GM21529 (cell line): ENCODE measurements at regions not wholly inside any gene's neighbourhood (a gene's known extent, or its start where the extent isn't known, plus 50 kb on each side); places are given as distances from the start of the nearest gene placed in this dataset.

Source experiments
- ATAC-seq: cut with Tn5 transposase; IDR thresholded peaks from one replicate; pipeline ENCODE4 v1.9.1; 2021; ENCODE audit not compliant: unreplicated experiment

DNA sequence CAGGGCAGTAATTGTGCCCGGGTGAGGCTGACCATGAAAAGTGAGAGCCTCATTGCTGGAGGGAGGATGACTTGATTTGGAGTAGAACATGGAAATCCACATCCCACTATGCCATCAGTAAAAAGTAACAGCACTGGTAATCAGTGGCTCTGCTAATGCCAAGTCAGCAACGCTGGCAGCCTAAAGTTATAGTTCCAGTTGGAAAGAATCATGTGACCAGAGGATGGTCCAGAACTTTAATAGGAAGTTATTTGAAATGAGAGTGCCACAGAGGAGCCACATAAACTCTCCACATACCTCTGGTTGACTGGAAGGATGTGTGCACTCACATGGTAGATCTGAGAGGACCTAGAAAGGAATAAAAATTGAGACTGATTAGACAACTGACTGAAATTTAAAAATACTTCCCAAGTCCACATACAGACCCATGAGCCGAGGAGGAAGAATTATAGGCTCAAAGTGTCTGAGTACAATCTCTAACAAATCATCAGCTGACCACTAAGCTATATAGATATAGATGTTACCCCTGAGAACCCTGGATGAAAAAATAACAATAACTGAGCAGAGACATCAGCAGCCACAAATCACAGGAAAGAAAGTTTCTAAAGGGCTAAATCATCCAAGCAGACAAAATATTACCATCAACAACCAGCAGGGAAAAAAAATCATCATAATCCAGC, 346.8 kb downstream of the STK39 start:
- ATAC-seq: no peak

DNA sequence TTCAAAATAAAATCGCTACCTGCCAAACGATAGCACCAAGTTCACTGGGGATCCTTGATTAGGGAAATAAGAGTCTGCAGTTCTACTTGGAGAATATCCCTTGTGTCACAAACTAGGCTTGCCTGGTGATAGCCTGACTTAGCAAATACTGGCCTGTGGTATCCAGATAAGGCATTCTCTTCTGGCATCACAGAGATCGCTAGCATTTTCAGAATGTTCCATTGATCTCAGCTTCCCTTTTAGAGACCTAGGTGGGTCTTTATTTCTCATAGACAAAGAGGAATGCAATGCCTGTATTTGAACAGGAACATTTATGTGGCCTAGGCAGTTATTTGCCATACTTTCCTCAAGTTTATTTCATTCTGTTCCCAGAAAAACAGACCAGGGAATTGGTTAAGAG, 349.1 kb downstream of the STK39 start:
- no peak for ATAC-seq

DNA sequence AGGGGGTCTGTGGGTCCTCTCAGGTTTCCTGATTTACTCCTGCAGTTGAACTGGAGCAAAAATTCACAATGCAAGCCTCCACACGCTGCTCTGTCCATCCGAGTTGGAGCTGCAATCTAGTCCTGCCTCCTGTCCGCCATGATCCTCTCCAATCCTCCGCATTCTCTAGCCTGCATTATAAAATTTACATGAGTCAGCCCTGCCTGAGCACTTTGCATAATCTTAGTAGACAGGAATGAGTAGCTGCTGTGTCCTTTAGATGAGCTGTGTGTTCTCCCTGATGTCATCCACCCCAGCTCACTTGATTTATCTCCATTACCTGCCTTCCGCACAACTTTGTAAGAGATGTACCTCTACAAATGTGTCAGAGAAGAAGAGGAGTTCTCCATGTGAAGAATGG, 355.6 kb downstream of the STK39 start:
- no peak for ATAC-seq

DNA sequence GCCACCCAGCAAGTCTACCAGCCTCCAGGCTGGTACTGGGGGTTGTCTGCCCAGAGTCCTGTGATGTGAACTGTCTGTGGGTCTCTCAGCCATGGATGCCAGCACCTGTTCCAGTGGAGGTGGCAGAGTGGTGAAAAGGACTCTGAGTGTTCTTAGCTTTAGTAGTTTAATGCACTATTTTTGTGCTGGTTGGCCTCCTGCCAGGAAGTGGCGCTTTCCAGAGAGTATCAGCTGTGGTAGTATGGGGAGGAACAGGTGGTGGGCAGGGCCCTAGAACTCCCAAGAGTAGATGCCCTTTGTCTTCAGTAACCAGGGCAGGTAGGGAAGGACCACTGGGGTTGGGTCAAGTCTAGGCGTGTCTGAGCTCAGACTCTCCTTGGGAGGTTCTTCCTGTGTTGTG, 356.7 kb downstream of the STK39 start:
- ATAC-seq: no peak

DNA sequence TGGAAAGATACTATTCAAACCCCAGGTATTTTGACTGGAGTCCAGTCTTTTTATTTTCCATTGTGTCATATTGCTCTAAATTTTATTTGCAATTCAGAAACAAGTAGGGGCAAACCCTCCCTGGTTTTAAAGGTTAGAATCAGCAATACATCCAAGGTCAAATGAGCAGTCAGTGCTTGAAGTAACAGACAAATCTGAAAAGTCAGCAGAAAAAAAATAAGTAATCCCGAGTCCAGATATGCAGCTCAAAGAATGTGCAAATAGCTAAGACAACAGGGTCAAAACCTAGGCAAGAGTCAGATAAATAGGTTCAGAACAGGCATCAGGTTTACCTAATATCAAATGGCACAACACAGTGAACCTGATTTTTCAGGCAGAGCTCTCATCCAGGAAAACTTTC, 367.0 kb downstream of the STK39 start:
- no peak for ATAC-seq

DNA sequence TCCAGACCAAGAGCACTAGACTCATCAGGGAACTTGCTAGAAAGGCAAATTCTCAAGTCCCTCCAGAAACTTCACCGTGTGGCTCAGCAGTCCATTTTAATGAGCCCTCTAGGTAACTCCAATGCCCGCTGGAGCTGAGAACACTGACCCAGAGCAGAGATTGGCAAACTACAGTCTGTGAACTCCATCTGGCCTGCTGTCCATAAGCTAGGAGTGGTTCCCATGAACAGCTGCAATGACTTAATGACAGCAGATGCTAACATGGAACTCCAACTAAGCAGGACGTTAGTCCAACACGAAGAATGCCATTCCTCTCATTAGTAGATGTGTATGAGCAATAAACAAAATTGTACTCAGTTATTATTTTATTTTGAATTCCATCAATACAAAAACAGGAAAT, 371.9 kb downstream of the STK39 start:
- no peak for ATAC-seq

DNA sequence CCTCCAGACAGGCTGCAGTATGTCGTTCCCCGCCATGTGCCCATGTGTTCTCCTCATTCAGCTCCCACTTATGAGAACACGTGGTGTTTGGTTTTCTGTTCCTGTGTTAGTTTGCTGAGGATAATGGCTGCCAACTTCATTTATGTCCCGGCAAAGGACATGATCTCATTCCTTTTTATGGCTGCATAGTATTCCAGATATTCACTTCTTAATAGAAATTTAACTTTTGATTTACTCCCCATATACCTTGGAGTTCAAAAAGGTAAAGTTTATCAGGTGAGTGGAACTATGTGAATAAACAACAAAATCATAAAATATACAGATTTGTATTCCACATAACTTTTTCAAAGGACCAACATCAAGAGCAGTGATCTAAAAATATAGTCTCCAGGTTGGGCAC, 372.6 kb downstream of the STK39 start:
- ATAC-seq: no peak

DNA sequence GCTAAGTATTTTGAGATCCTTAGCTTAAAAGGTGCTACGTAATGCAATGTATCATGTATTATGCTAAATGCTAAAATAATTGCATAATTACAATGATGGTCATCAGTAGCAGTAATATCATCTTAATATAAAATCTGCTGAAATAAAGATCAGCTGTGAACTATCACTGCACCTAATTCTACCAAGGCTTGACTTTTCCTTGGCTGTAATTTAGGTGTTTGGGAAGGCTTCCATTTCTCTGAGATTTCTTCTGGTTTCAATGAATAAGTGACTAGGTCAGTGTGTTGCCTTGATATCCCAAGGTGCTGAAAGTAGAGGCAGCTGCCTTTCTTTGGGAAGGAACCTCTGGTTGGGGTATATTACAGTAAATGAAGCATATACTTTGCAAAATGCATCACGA, 376.1 kb downstream of the STK39 start:
- ATAC-seq: no peak

DNA sequence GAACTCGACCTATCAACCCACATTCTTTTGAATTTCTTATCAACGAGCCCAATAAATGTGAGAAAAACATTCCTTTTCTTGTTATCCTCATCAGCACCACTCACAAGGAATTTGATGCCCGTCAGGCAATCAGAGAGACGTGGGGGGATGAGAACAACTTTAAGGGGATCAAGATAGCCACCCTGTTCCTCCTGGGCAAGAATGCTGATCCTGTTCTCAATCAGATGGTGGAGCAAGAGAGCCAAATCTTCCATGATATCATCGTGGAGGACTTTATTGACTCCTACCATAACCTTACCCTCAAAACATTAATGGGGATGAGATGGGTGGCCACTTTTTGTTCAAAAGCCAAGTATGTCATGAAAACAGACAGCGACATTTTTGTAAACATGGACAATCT, 378.2 kb downstream of the STK39 start:
- no peak for ATAC-seq

DNA sequence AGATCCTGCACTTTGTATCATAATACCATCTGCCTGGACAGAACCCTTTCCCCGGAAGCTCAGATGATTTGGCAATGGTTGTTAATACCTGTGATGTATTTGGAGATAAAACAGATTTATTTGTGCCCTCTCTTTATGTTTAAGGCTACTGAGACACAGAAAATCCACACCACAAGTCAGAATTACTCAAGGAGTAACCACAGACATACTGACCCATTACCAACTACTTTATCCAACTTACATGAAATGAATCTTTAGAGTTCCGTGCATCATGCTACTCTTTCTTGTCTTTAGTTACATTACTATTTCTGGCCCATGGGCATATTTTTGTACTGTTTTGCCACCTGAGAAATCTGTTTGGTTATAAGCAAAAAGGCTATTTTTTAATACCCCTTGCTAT, 384.0 kb downstream of the STK39 start:
- ATAC-seq: no peak

DNA sequence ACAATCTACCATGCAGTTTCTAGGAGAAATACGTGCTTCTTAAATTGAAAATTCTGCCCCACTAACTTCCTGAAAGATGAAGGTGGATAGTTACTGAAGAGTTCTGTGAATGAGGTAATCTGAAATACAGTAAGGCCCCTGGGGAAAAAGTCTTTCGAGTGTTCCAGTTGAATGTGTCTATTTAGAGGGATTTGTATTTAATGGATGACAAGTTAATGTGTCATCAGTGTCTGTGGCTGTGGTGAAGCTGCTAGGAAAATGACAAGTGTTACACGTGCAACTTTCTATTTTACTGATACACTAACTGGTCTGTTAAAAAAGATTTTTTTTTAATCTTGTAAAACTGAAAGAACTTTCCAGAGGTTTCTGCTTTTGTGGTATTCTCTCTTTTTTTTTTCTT, 384.6 kb downstream of the STK39 start:
- ATAC-seq: peak; percentile 73

DNA sequence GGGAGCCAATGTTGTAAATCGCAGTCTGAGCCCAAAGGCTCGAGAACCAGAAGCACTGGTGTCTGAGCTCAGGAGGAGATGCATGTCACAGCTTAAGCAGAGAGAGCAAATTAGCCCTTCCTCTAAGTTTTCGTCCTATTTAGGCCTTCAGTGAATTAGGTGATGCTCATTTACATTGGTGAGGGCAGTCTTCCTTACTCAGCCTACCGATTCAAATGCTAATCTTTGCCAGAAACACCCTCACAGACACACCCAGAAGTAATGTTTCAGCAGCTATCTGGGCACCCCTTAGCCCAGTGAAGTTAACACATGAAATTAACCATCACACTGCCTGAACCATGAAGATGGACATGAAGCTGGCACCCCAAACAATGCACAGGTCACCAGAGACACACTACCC, 385.1 kb downstream of the STK39 start:
- peak; percentile 3 for ATAC-seq

DNA sequence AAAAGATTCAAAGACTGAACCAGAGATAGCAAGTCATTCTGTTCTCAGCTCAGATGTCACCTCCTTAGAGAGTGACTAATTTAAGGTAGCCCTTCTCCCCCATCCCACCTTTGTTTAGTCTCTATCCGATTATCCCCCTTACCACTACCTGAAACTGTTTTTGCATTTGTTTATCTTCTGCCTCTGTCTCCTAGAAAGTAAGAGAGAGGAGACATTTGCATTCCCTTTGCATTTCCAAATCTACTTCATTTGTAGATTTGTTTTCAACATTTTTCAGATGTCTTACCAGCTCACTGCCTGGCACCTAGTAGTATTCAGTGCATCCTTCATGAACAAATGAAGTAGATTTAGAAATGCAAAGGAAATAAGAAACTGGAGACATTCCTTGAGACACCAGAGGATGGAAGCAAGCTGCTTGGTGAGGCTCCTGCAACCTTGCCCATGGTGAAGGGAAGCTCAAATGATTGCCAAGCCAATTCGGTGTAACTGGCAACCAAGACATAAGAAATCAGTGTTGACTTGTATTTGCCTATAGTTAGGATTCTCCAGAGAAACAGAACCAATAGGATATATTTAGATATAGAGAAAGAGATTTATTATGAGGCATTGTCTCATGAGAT, 385.7 kb downstream of the STK39 start:
- ATAC-seq: no peak

DNA sequence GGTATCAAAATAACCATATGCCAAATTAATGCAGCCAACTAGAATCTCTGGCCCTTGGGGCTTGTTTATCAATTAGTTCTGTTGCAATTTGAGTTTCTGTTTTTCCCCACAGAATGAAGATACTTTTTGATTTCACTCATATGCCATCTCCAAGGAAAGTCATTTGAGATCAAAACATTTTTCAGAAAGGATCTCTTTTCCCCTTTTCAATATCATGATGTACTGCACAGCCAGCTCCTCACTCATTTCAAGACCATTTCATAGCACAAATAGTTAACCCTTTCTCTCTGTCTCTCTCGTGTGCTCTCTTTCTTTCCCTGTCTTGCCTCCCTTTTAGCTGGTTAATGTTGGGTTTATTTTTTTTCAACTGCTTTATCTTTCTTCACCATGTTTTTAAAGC, 387.3 kb downstream of the STK39 start:
- no peak for ATAC-seq

DNA sequence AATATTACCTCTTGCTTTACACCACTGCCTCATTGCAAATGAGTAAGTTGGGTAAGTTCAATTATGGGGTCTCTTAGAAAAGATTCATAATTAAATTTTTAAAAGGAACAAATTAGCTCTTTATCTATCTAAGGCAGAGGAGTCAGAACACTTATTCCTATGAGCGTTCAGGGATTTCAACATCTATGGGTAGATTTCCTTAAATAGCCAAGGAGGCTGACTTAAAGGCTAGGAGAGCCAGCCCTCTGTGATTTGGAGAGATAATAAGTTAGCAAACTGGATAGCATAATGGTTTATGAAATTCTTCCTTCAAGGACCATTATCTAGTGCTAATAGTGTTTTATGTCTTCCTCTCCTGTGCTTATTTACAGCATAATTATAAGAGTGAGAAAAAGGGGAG, 387.7 kb downstream of the STK39 start:
- ATAC-seq: no peak

DNA sequence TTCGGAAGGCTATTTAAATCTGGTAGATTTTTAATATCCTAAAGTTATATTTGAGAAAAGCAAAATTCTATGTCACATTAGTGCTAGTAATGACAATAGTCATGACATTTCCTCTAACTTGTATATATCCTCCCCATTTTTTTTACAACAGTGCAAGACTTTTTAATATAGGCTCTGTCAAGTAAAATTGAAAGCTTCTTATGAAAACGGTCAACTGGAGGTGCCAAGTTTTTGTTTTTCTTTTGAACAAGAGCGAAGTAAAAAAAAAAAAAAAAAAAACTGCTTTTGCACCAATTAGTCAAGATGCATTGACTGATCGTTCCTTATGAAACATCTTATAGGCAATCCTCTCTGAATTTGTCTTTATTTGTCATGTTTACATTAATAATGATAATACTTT, 389.3 kb downstream of the STK39 start:
- ATAC-seq: no peak

DNA sequence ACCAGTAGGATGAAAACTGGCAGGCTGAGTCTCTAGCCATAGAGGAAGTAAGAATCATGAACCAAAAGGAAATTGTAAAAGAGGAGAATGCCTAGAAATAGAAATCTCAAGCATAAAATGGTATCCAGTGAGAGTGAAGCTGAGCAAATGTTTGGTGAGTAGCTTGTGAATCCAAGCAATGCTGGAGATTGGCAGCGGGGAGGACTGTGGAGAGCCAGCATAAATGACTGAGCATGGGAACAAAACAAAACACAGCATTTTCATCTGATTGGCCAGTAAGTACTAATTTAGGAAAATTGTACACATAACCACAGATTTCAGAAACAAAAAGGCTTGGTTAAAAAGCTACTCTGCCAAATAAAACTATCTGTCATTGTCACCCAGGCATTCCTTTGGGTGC, 390.0 kb downstream of the STK39 start:
- no peak for ATAC-seq

DNA sequence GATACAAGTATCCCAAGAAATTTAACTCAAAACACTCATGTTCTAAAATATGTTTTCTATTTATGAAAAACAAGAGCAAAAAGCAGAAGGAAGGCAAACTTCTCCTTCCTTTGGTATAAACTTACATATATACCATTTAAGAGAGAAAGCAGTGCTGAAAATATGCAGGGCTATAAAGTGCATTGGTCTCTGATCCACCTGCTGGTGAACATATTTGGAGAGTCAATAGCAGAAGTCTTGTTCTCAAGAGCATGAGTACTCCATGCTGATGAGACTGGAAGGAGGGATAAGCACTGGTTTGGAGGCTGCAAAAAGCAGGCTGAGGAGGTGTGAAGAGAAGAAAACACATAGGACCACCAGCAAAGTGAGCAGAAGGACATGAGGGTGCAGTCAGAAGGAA, 391.2 kb downstream of the STK39 start:
- ATAC-seq: no peak

DNA sequence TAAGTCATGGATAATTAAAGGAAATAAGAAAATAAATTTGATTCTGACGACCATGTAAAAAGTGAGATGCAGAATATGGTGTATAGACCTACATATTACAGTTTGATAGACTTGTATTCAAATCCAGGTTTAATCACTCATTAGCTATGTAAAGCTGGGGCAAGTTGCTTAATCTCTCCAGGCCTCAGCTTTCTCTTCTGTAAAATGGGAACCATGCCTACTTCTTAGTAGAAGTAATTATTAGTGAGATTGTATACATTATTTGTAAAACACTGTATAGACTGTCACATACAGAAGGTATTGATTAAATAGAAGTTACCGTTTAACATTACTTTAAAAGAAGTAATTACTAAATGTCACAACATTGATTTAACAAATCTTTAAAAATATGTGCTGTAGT, 392.2 kb downstream of the STK39 start:
- no peak for ATAC-seq

DNA sequence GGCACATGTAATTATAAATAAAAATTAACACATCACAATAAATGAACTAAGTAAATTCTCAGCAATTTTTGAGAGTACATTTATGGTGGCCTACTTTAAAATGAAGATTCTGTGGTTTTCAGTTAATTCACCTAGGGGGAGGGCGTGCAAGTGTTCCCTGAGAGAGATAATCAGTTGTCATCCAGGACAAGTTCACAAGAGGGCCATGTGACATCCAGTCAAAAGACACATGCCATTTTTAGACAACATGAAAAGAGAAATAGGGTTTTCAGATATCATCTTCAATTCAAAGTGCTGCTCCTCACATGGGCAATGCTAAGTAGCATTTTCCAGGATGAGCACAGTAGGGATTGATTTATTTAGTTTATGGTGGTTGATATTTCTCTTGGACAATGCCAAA, 393.7 kb downstream of the STK39 start:
- ATAC-seq: no peak

DNA sequence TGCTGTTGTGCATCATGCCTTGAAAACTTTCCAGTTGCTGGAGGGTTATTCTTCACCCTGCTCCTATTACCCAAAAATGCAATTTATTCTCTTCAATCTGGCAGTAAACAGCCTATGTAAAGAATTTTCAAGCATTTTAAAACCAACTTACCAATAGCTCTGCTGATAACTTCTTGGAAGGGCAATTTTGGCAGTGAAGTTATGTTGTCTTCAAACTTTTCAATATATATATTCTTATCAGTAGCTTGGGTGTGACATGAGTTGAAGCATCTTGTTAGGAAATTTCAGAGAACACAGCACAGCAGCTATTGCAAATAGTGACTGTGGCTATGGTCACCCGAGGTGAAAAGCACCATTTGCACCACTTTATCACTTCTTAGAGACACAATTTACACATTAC, 395.5 kb downstream of the STK39 start:
- no peak for ATAC-seq

DNA sequence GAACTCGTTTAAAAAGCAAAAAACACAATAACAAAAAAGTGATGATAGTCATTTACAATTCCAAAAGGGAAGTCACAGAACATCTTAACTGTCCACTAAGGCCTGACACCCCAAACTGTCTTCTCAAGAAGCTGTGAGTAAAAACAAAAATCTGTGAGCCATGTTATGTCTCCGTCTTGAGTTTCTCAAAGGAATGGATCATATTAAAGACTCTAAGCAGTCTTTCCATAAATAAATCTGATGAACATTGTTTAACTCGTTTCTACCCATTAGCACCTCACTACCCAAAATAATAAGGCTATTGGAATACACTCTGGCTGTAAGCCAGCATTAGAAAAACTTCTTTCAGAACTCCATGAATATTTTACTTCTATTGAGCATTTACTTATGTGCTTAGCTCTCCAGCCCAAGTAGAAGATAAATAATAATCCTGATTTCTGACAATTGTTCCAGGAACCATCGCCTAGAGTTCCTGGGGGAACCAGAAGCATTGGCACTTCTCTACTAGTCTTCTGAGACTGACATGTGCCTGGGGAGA, 396.0 kb downstream of the STK39 start:
- ATAC-seq: no peak
